ENCODE measurements at regions not wholly inside any gene's neighbourhood (a gene's known extent, or its start where the extent isn't known, plus 50 kb on each side); places are given as distances from the start of the nearest gene placed in this dataset.

GRCh38 chr9:13791816-13792215 is 512.3 kb upstream of the MPDZ start:
- H4K20me1 ChIP-seq (ENCODE audit: low read depth) = no peaks in the 10 kb centered on the region
- no peak overlapping the region for H3K9ac ChIP-seq
- no peaks in the 10 kb centered on the region for H3K36me3 ChIP-seq
- H3F3A ChIP-seq (ENCODE audit: low read depth) = no peaks in the 10 kb centered on the region
- no peak overlapping the region for H3K4me3 Mint-ChIP-seq
- no peak overlapping the region for H3K27ac Mint-ChIP-seq
- peaks cover 2% of the 10 kb centered on the region for H3K27me3 Mint-ChIP-seq (ENCODE audit: insufficient read depth, low read depth)
- peak overlapping the region; percentile 79 for H2AFZ ChIP-seq (replicated peaks)
- no peaks in the 10 kb centered on the region for H3K9me3 ChIP-seq (ENCODE audit: low read depth)
- DNase-seq (ENCODE audit: low spot score) = peak; percentile 26
- H3K9me3 Mint-ChIP-seq = peaks cover 40% of the 10 kb centered on the region
- H3K79me2 ChIP-seq (ENCODE audit: low read depth) = no peaks in the 10 kb centered on the region
- no peak overlapping the region for H3K4me3 ChIP-seq
- peaks cover 6% of the 10 kb centered on the region for H3K4me1 Mint-ChIP-seq
- no peaks in the 10 kb centered on the region for H3K27me3 ChIP-seq
- H3K36me3 Mint-ChIP-seq = no peaks in the 10 kb centered on the region
- TF ChIP-seq EZH2 (IDR thresholded peaks at IDR 0.05) (no peak), CTCF (IDR thresholded peaks at IDR 0.05) (no peak), EZH2phosphoT487 (IDR thresholded peaks at IDR 0.05) (no peak)
- no peaks in the 10 kb centered on the region for H3K4me1 ChIP-seq
- H3K27ac ChIP-seq = no peak overlapping the region
- H3K4me2 ChIP-seq = no peak overlapping the region

GRCh38 chr9:13790055-13790454 is 510.6 kb upstream of the MPDZ start:
- Mint-ChIP-seq H3K36me3 (no peaks in the 10 kb centered on the region), H3K27ac (no peak overlapping the region), H3K4me1 (peaks cover 8% of the 10 kb centered on the region), H3K9me3 (peaks cover 27% of the 10 kb centered on the region), H3K4me3 (no peak overlapping the region), H3K27me3 (ENCODE audit: insufficient read depth, low read depth) (peaks cover 3% of the 10 kb centered on the region)
- H3K4me2 ChIP-seq = no peak overlapping the region
- H3K27ac ChIP-seq = no peak overlapping the region
- no peak overlapping the region for H2AFZ ChIP-seq (replicated peaks)
- no peaks in the 10 kb centered on the region for H3F3A ChIP-seq (ENCODE audit: low read depth)
- H3K4me3 ChIP-seq = no peak overlapping the region
- no peaks in the 10 kb centered on the region for H3K79me2 ChIP-seq (ENCODE audit: low read depth)
- H4K20me1 ChIP-seq (ENCODE audit: low read depth) = no peaks in the 10 kb centered on the region
- no peaks in the 10 kb centered on the region for H3K27me3 ChIP-seq
- DNase-seq (ENCODE audit: low spot score) = no peak
- H3K36me3 ChIP-seq = no peaks in the 10 kb centered on the region
- H3K9ac ChIP-seq = no peak overlapping the region
- no peaks in the 10 kb centered on the region for H3K9me3 ChIP-seq (ENCODE audit: low read depth)
- H3K4me1 ChIP-seq = no peaks in the 10 kb centered on the region
- TF ChIP-seq EZH2phosphoT487 (IDR thresholded peaks at IDR 0.05) (no peak), EZH2 (IDR thresholded peaks at IDR 0.05) (no peak), CTCF (IDR thresholded peaks at IDR 0.05) (no peak)

GRCh38 chr9:13787234-13787833 is 507.8 kb upstream of the MPDZ start:
- TF ChIP-seq EZH2phosphoT487 (IDR thresholded peaks at IDR 0.05) (no peak), CTCF (IDR thresholded peaks at IDR 0.05) (no peak), EZH2 (IDR thresholded peaks at IDR 0.05) (no peak)
- H3K36me3 ChIP-seq = no peaks in the 10 kb centered on the region
- Mint-ChIP-seq H3K4me1 (peaks cover 8% of the 10 kb centered on the region), H3K4me3 (no peak overlapping the region), H3K36me3 (no peaks in the 10 kb centered on the region), H3K27me3 (ENCODE audit: insufficient read depth, low read depth) (peaks cover 3% of the 10 kb centered on the region), H3K27ac (peak overlapping the region; percentile 18), H3K9me3 (peaks cover 11% of the 10 kb centered on the region)
- H4K20me1 ChIP-seq (ENCODE audit: low read depth) = no peaks in the 10 kb centered on the region
- no peak overlapping the region for H3K27ac ChIP-seq
- H3K4me3 ChIP-seq = no peak overlapping the region
- no peaks in the 10 kb centered on the region for H3K27me3 ChIP-seq
- H3K9ac ChIP-seq = no peak overlapping the region
- no peaks in the 10 kb centered on the region for H3K79me2 ChIP-seq (ENCODE audit: low read depth)
- H3K4me1 ChIP-seq = no peaks in the 10 kb centered on the region
- peak overlapping the region; percentile 6 for H2AFZ ChIP-seq (replicated peaks)
- no peaks in the 10 kb centered on the region for H3K9me3 ChIP-seq (ENCODE audit: low read depth)
- DNase-seq (ENCODE audit: low spot score) = no peak
- H3K4me2 ChIP-seq = no peak overlapping the region
- no peaks in the 10 kb centered on the region for H3F3A ChIP-seq (ENCODE audit: low read depth)
